GM21360 (cell line): ENCODE measurements at regions not wholly inside any gene's neighbourhood (a gene's known extent, or its start where the extent isn't known, plus 50 kb on each side); places are given as distances from the start of the nearest gene placed in this dataset.

Experiments used
- ATAC-seq: cut with Tn5 transposase; IDR thresholded peaks from one replicate; pipeline ENCODE4 v1.9.1; 2021; ENCODE audit warnings: mild to moderate bottlenecking, moderate library complexity; ENCODE audit not compliant: unreplicated experiment

GRCh38 chr16:65876624-65877023 is 489.9 kb upstream of the CDH5 start:
- ATAC-seq, result no peak

- no peak for ATAC-seq
These were observed 490.5 kb upstream of the CDH5 start for GRCh38 chr16:65876056-65876408.

- no peak for ATAC-seq
These were observed 491.0 kb upstream of the CDH5 start for GRCh38 chr16:65875381-65876055.

- no peak for ATAC-seq
These were observed 497.2 kb upstream of the CDH5 start for GRCh38 chr16:65869261-65869660.

- ATAC-seq, result no peak
These were observed 499.1 kb upstream of the CDH5 start for GRCh38 chr16:65867276-65867960.

- ATAC-seq, result no peak
These were observed 503.3 kb upstream of the CDH5 start for GRCh38 chr16:65863236-65863635.

- ATAC-seq, result no peak
These were observed 505.3 kb upstream of the CDH5 start for GRCh38 chr16:65861131-65861731.

GRCh38 chr16:65855171-65856145 is 511.0 kb upstream of the CDH5 start:
- no peak for ATAC-seq

GRCh38 chr16:65846210-65846602 is 520.3 kb upstream of the CDH5 start:
- ATAC-seq, result no peak

- no peak for ATAC-seq
These were observed 520.9 kb upstream of the CDH5 start for GRCh38 chr16:65845466-65846209.

GRCh38 chr16:65843941-65844340 is 522.5 kb upstream of the CDH5 start:
- ATAC-seq, result no peak

GRCh38 chr16:65842067-65842466 is 524.4 kb upstream of the CDH5 start:
- no peak for ATAC-seq

- no peak for ATAC-seq
These were observed 528.5 kb upstream of the CDH5 start for GRCh38 chr16:65838001-65838400.

GRCh38 chr16:65837464-65837863 is 529.0 kb upstream of the CDH5 start:
- ATAC-seq, result no peak

- ATAC-seq, result no peak
These were observed 531.8 kb upstream of the CDH5 start for GRCh38 chr16:65834688-65835087.

- ATAC-seq, result no peak
These were observed 533.2 kb upstream of the CDH5 start for GRCh38 chr16:65833171-65833871.

- ATAC-seq, result no peak
These were observed 533.8 kb upstream of the CDH5 start for GRCh38 chr16:65832679-65833078.

- no peak for ATAC-seq
These were observed 534.4 kb upstream of the CDH5 start for GRCh38 chr16:65831903-65832666.

- ATAC-seq, result no peak
These were observed 537.4 kb upstream of the CDH5 start for GRCh38 chr16:65829076-65829475.
